Astrocyte (in vitro differentiated cells and primary cell): ENCODE measurements at regions not wholly inside any gene's neighbourhood (a gene's known extent, or its start where the extent isn't known, plus 50 kb on each side); places are given as distances from the start of the nearest gene placed in this dataset.

Source experiments
- CTCF ChIP-seq: IDR thresholded peaks from 2 replicates; pipeline ENCODE4 v1.5.1; 2011; ENCODE audit warnings: low read depth, mild to moderate bottlenecking, inconsistent platforms, low read length, moderate library complexity; ENCODE audit not compliant: insufficient read depth
- EZH2 ChIP-seq: IDR thresholded peaks from 2 replicates; pipeline ENCODE4 v1.6.1; 2012; ENCODE audit warnings: mild to moderate bottlenecking, low read length, inconsistent platforms; ENCODE audit not compliant: insufficient read depth

GRCh38 chr10:131749767-131750142 lies 151.1 kb upstream of the PPP2R2D start:
- TF ChIP-seq EZH2 (no peak), CTCF (no peak)
